ENCODE measurements at regions not wholly inside any gene's neighbourhood (a gene's known extent, or its start where the extent isn't known, plus 50 kb on each side); places are given as distances from the start of the nearest gene placed in this dataset.
"Not testable (repeated sequence)": the region's sequence is repeated elsewhere in the genome, so short reads cannot be mapped to it uniquely, and the experiment has no call there.

- intact Hi-C loops (cut with DNase I) = no loop called here
- DNase-seq = no peak
Observed at GRCh38 chr4:130820448-130820847, 1724.5 kb downstream of the C4orf33 start.

- DNase-seq = no peak
Observed at GRCh38 chr4:130825284-130825683, 1729.3 kb downstream of the C4orf33 start.

GRCh38 chr4:130850019-130850524 is 1754.1 kb downstream of the C4orf33 start:
- peak in 1 of 10 donors; percentile 43 for DNase-seq
- intact Hi-C loops (cut with DNase I) = no loop called here

More at GRCh38 chr4:130825284-130825683, 1729.3 kb downstream of the C4orf33 start:
- intact Hi-C loops (cut with DNase I) = no loop called here

GRCh38 chr4:130851107-130851506 is 1755.2 kb downstream of the C4orf33 start:
- no peak for DNase-seq
- intact Hi-C loops (cut with DNase I) = no loop called here

- peak in 1 of 10 donors; percentile 33 for DNase-seq
- intact Hi-C loops (cut with DNase I) = no loop called here
Observed at GRCh38 chr4:130851932-130852331, 1756.0 kb downstream of the C4orf33 start.

- intact Hi-C loops (cut with DNase I) = no loop called here
- no peak for DNase-seq
Observed at GRCh38 chr4:130855533-130855932, 1759.6 kb downstream of the C4orf33 start.

GRCh38 chr4:130859991-130860390 is 1764.0 kb downstream of the C4orf33 start:
- intact Hi-C loops (cut with DNase I) = no loop called here
- peak in 1 of 10 donors; percentile 32 for DNase-seq

GRCh38 chr4:130896920-130897319 is 1801.0 kb downstream of the C4orf33 start:
- DNase-seq = no peak
- intact Hi-C loops (cut with DNase I) = no loop called here

GRCh38 chr4:130901321-130901720 is 1805.4 kb downstream of the C4orf33 start:
- intact Hi-C loops (cut with DNase I) = no loop called here
- no peak for DNase-seq

- no peak for DNase-seq
- intact Hi-C loops (cut with DNase I) = no loop called here
Observed at GRCh38 chr4:130922955-130923354, 1827.0 kb downstream of the C4orf33 start.

GRCh38 chr4:130955520-130955919 is 1859.6 kb downstream of the C4orf33 start:
- no peak for DNase-seq
- intact Hi-C loops (cut with DNase I) = no loop called here

GRCh38 chr4:130985371-130985770 is 1889.4 kb downstream of the C4orf33 start:
- intact Hi-C loops (cut with DNase I) = no loop called here
- DNase-seq = no peak

- intact Hi-C loops (cut with DNase I) = no loop called here
- no peak for DNase-seq
Observed at GRCh38 chr4:130995988-130996387, 1900.0 kb downstream of the C4orf33 start.

- intact Hi-C loops (cut with DNase I) = no loop called here
- no peak for DNase-seq
Observed at GRCh38 chr4:131001371-131001770, 1905.4 kb downstream of the C4orf33 start.

- intact Hi-C loops (cut with DNase I) = no loop called here
- DNase-seq = no peak
Observed at GRCh38 chr4:131002132-131002531, 1906.2 kb downstream of the C4orf33 start.

GRCh38 chr4:131006388-131006787 is 1910.4 kb downstream of the C4orf33 start:
- DNase-seq = no peak
- intact Hi-C loops (cut with DNase I) = no loop called here

- DNase-seq; intact Hi-C loops (cut with DNase I): not testable (repeated sequence)
Observed at GRCh38 chr4:131011961-131012360, 1916.0 kb downstream of the C4orf33 start.

- intact Hi-C loops (cut with DNase I) = no loop called here
Observed at GRCh38 chr4:131013226-131013625, 1917.3 kb downstream of the C4orf33 start.

GRCh38 chr4:131026771-131027170 is 1930.8 kb downstream of the C4orf33 start:
- DNase-seq = no peak
- intact Hi-C loops (cut with DNase I) = no loop called here

More at GRCh38 chr4:131013226-131013625, 1917.3 kb downstream of the C4orf33 start:
- DNase-seq = no peak

- DNase-seq = no peak
- intact Hi-C loops (cut with DNase I) = no loop called here
Observed at GRCh38 chr4:131044368-131044767, 1948.4 kb downstream of the C4orf33 start.

- no peak for DNase-seq
- intact Hi-C loops (cut with DNase I) = no loop called here
Observed at GRCh38 chr4:131046821-131047220, 1950.9 kb downstream of the C4orf33 start.

- intact Hi-C loops (cut with DNase I) = no loop called here
Observed at GRCh38 chr4:131052646-131053045, 1956.7 kb downstream of the C4orf33 start.

GRCh38 chr4:131054489-131055019 is 1958.6 kb downstream of the C4orf33 start:
- no peak for DNase-seq
- intact Hi-C loops (cut with DNase I) = no loop called here

More at GRCh38 chr4:131052646-131053045, 1956.7 kb downstream of the C4orf33 start:
- no peak for DNase-seq
